ENCODE measurements at regions not wholly inside any gene's neighbourhood (a gene's known extent, or its start where the extent isn't known, plus 50 kb on each side); places are given as distances from the start of the nearest gene placed in this dataset.

- TF ChIP-seq POLR2A (IDR thresholded peaks at IDR 0.05; ENCODE audit: low read depth, low read length) (no peak), POLR2AphosphoS5 (IDR thresholded peaks at IDR 0.05; ENCODE audit: low read depth, low read length) (no peak), PAX5 (IDR thresholded peaks at IDR 0.05; ENCODE audit: insufficient read depth, low read length, severe bottlenecking) (no peak), TAF1 (IDR thresholded peaks at IDR 0.05; ENCODE audit: low read depth, low read length) (no peak), SPI1 (IDR thresholded peaks at IDR 0.05; ENCODE audit: low read depth, low read length) (no peak), POU2F2 (IDR thresholded peaks at IDR 0.05; ENCODE audit: low read depth, low read length) (no peak)
Measured at GRCh38 chr14:65927931-65928356, 515.4 kb downstream of the FUT8 start.

All from GM12891 (cell line).